GM13977 (cell line): ENCODE measurements at regions not wholly inside any gene's neighbourhood (a gene's known extent, or its start where the extent isn't known, plus 50 kb on each side); places are given as distances from the start of the nearest gene placed in this dataset.

Experiments
- DNase-seq: peaks from one replicate; pipeline ENCODE4 v3.0.0; 2012; ENCODE audit warnings: low spot score
- CTCF ChIP-seq: IDR thresholded peaks from 2 replicates; pipeline ENCODE4 v1.5.1; 2012; ENCODE audit warnings: mild to moderate bottlenecking, control low read depth; ENCODE audit not compliant: insufficient read depth; ENCODE audit errors: extremely low read depth, missing control alignments
- in situ Hi-C: fragments of 300-500 bp; cut with MboI; formaldehyde crosslinking; loops from one replicate; pipeline ENCODE4 v1.12.0; 2022; ENCODE audit warnings: low sequenced_read_pairs, low pct_unique_long_range_greater_than_20kb, mixed read lengths, inconsistent platforms; ENCODE audit not compliant: unreplicated experiment

GRCh38 chr14:55936691-55937090 lies 181.5 kb upstream of the PELI2 start:
- in situ Hi-C loops, result no loop called here
- TF ChIP-seq CTCF, result no peak
- DNase-seq, result no peak

- no peak for DNase-seq
- in situ Hi-C loops, result no loop called here
- no peak for TF ChIP-seq CTCF
These were observed 179.9 kb upstream of the PELI2 start for GRCh38 chr14:55938249-55938791.

GRCh38 chr14:55942076-55942654 lies 176.0 kb upstream of the PELI2 start:
- no peak for DNase-seq
- no peak for TF ChIP-seq CTCF
- in situ Hi-C loops, result no loop called here

- in situ Hi-C loops, result no loop called here
- no peak for TF ChIP-seq CTCF
- DNase-seq, result no peak
These were observed 175.4 kb upstream of the PELI2 start for GRCh38 chr14:55942826-55943225.

- in situ Hi-C loops, result no loop called here
- no peak for TF ChIP-seq CTCF
- DNase-seq, result no peak
These were observed 173.5 kb upstream of the PELI2 start for GRCh38 chr14:55944757-55945156.

GRCh38 chr14:55946231-55946630 lies 172.0 kb upstream of the PELI2 start:
- in situ Hi-C loops, result no loop called here
- DNase-seq, result no peak
- no peak for TF ChIP-seq CTCF
